CD4-positive, alpha-beta T cell treated with Interleukin-17A for 1 hour (primary cell): ENCODE measurements at regions not wholly inside any gene's neighbourhood (a gene's known extent, or its start where the extent isn't known, plus 50 kb on each side); places are given as distances from the start of the nearest gene placed in this dataset.

Source experiments
- DNase-seq: peaks from one replicate; pipeline ENCODE4 v3.0.0-alpha.2; 2020

- no peak for DNase-seq
Measured at GRCh38 chr6:71125216-71125615, 163.4 kb upstream of the OGFRL1 start.

DNA sequence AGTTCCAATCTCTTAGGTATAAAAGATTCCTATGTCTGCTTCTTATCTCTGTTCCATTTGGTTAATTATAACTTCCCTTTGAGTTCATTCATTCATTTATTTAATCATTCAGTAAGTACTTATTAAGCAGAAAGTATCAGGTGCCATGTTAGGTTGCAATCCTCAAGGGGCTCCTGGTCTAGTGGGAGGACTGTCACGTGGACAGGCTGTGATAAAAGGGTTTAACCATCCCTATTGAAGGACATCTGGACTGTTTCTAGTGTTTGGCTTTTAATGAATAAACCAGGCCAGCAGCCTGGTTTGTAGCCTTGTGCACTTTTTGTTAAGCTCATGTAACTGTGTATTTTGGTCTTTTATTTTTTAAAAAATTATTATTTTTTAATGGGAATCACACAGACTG, 162.1 kb upstream of the OGFRL1 start:
- DNase-seq: no peak

GRCh38 chr6:71127374-71127773, 161.2 kb upstream of the OGFRL1 start:
- DNase-seq: no peak

DNA sequence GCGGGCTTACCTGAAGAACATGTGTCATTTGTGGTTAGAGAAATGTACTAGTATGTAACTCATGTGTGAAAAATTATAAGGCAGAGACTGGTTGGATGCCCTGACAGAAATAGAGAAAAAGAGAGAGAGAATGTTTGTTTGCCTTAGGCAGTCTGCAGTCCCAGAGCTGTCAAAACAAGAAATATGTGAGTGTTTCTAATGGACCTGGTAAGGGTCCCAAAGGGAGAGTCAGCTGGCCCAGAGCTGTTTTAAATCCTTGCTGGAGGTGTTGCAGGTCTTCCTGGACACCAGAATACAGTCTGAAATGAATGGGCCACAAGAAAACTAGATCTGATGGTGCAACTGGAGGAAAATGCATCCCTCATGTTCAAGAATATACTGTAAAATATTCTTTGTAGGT, 158.3 kb upstream of the OGFRL1 start:
- DNase-seq: no peak

- no peak for DNase-seq
Measured at GRCh38 chr6:71134929-71135642, 153.5 kb upstream of the OGFRL1 start.

- no peak for DNase-seq
Measured at GRCh38 chr6:71137973-71138372, 150.6 kb upstream of the OGFRL1 start.

DNA sequence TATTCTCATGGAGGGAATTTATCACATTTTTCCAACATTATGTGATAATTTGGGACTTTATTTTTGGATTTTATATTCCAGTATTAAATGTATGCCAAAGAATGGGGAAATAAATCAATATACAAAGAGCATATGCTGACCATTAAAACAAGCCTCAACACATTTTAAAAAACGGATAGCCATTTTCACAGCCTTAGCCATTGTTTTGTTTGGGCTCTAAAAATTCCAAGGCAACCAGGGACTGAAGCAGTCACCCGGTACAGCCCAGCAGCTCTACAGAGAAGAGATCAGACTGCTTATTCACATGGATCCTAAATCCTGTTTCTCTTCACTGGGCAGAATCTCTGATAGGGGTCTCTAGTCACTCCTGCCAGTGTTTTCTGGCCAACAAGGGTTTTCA, 150.2 kb upstream of the OGFRL1 start:
- DNase-seq: no peak

- no peak for DNase-seq
Measured at GRCh38 chr6:71139249-71139648, 149.4 kb upstream of the OGFRL1 start.

DNA sequence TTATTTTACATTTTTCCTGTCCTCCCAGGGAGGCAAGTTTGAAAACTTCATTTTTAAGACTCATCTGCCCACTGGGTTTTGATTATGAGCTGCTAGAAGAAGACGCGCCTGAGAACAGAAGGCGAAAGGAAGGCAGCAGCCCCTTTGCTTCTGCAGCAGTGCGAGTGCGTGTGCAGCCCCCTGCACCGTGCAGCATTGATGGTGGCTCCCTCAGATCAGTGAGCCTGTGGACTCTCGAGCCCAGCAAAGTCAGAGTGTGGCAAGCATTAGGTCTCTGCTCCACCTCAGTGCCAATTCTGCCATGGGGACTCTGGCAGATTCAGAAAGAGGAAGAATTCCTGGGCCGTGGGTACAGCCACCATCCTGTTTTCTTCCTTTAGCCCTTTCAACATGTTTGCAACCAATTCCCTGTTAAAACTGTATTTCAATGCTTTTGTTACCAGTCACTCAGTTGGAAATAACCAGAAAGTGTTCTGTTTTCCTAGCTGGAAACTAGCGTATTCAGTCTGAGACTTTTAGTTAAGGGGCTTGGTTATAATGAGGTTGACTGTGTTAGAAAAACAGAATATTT, 134.8 kb upstream of the OGFRL1 start:
- no peak for DNase-seq

- no peak for DNase-seq
Measured at GRCh38 chr6:71157345-71157744, 131.3 kb upstream of the OGFRL1 start.

DNA sequence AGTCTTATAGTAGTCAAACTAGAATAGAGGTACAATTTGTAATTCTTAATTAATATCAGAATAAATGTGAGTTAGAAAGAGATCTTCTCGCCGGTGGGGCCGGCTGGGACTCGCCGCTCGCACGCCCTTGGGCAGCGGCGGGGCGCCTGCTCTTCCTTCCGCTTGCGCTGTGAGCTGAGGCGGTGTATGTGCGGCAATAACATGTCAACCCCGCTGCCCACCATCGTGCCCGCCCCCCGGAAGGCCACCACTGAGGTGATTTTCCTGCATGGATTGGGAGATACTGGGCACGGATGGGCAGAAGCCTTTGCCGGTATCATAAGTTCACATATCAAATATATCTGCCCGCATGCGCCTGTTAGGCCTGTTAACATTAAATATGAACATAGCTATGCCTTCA, 123.7 kb upstream of the OGFRL1 start:
- no peak for DNase-seq

DNA sequence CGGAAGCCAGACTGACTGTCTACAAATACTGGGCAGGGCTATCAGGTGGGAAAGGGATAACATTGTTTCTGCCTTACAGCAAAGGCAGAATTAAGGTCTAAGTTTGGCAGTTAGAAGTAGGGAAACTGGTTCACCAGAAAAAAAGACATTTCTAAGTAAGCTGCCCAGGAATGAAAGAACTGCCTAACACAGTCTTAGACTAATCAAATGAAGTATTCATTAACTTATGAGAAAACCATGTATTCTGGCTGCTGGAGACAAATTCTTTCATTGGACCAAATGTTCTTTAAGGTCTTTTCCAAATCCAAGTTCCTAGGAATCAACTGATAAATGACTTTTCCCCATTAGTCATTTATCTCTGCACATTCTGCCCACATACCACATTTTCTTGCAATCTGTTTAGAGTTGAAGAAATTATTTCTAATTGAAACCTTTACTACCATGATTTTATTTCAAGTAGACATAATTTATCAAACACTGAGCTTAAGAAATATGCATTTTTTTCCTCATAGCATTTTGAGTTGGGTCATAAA, 120.3 kb upstream of the OGFRL1 start:
- no peak for DNase-seq

DNA sequence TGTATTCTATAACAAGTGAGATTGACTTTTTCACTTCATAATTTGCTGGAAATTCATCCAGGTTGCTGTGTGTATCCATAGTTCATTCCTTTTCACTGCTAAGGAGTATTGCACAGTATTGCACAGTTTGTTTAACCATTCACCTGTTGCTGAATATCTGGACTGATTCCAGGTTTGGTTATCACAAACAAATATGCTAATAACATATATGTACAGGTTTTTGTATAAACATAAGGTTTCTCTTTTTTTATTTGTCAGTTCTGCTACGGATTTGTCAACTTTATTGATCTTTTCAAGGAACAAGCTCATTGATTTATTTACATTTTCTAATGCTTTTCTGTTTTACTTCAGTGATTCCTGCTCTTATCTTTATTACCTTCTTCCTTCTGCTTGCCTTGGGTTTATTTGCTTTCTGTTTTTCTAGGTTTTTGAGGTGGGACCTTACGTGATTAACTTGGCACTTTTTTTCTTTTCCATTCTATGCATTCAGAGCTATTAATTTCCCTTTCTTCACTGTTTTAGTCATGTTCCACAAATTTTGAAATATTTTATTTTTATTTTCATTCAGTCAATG, 117.0 kb upstream of the OGFRL1 start:
- no peak for DNase-seq

GRCh38 chr6:71179249-71179885, 109.2 kb upstream of the OGFRL1 start:
- no peak for DNase-seq

GRCh38 chr6:71181565-71181964, 107.0 kb upstream of the OGFRL1 start:
- DNase-seq: no peak

- no peak for DNase-seq
Measured at GRCh38 chr6:71187141-71187540, 101.5 kb upstream of the OGFRL1 start.

DNA sequence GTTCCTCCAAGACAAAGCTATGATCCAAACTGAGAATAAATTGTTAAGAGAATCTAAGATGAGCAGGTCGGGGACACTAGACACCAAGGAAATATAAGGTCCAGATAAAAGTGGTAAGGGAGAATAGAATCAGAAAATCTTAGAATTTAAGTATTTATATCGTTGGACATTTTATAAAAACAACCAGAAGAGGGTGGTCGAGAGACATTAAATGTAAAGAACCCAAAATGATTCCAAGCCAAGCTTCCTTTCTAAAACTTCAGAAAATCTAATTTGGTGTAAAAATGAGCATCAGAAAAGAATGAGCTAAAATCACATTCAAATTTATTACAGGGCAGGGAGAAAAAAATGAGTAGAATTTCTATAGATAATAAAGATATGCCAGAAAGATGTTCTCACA, 97.8 kb upstream of the OGFRL1 start:
- peak; percentile 35 for DNase-seq

DNA sequence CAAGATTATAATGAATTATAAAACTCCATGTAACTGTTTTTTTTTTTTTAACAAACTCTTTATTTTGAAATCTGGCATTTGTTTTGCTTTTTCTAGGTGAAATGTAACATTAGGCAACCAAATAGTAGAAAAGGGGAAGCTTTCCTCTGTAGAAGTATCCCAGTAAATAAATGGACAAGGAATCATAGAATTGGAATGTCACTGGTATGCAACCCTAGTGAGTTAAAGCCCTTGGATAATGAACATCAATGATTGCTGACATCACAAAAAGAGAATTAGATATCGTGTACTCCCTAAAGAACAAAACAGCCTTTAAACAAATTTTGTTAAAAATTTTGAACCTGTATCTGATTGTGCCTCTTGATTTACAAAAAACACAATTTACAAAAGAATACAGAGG, 93.9 kb upstream of the OGFRL1 start:
- DNase-seq: no peak

DNA sequence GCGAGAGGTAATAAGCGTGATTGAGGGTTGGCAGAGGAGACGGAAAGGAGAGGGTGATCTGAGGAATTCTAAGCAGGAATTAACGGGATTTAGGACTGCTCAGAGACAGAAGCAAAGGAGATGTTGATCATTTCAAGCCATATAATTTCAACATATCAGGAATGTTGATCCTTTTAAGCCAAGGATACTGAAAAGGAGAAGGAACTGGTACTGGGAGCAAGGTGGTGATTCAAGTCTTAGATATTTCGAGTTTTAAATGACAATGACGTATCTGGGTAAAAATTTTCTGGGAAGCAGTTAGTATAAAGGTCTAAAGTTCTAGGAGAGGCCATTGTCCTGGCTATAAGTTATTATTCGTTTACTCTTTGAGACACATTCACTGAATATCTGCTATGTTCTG, 91.3 kb upstream of the OGFRL1 start:
- DNase-seq: no peak

DNA sequence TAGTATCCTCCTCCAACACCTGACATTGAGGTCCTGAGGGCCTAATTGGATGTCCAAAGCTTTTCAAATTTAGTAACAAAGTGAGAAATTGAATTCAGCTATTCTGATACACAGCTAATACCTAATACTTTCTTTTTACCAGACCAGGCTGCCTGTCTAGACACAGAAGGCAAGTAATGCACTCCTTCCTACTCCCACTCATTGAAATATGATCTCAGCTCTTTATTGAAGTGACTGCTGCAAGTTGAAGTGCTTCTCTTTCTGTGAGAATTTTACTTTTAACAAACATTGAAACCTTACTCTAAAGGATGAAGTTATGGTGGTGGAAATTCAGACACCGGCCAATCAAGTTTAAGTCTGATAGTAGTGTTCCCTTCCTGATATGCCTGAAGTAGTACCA, 90.8 kb upstream of the OGFRL1 start:
- no peak for DNase-seq

DNA sequence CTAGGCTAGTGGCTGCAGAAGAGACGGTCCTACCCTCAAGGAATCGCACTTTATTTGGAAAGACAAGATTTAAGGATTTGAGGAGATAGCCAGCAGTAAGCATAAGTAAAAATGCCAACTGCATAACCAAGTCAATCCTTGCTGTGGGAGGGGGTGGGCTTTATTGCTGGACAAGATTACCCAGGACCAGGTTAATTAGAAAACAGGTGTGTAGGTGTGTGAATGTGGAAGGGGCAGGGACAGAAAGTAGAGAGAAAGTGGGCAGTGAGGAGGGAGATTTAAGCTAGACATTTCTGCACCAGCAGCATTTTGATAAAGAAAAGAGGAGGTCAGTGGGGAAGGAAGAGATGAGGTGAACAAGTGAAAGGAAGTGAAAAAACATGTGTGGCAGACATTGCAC, 89.7 kb upstream of the OGFRL1 start:
- no peak for DNase-seq

- no peak for DNase-seq
Measured at GRCh38 chr6:71199736-71200135, 88.9 kb upstream of the OGFRL1 start.

DNA sequence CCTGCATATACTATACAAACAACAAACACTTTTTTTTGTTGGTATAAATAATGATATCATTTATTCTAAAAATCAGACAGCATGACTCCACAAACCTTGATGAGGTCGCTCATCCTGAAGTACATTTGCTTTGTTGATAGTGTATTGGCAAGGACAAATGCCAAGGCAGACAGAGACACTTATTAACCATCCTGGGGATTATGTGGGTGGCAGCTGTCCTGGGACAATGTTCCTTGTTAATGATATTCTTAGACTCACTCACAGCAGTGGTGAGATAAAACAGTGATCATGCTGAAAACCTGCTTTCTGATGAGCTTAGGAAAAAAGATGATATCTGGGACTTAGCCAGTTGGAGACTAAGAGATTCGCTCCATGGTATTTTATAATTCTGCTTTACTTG, 85.4 kb upstream of the OGFRL1 start:
- no peak for DNase-seq

DNA sequence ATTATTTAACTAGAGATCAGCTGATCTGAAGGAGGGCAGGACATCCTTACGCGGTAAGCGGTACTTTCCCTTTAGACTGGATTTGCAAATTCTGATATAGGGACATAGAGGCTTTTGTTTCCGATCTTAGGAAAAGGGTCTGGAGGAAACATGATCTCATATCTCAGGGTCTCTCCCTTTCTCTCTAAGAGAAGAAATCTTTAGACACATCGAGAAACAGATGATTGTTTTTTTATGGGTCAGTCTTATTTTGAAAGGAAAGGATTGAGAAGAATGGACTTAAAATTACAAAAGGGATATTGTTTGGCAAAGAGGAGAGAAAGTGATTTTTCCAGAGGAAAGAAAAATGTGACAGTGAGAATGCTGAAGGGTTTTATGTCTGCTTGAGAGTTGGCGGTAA, 83.9 kb upstream of the OGFRL1 start:
- no peak for DNase-seq
